SH-SY5Y (cell line): ENCODE measurements at regions not wholly inside any gene's neighbourhood (a gene's known extent, or its start where the extent isn't known, plus 50 kb on each side); places are given as distances from the start of the nearest gene placed in this dataset.

Experiments
- GATA2 ChIP-seq: IDR thresholded peaks from 2 replicates; pipeline ENCODE4 v1.6.1; 2011; ENCODE audit warnings: mild to moderate bottlenecking, low read depth, low read length
- GATA3 ChIP-seq: IDR thresholded peaks from 2 replicates; pipeline ENCODE4 v1.6.1; 2011; ENCODE audit warnings: low read depth, mild to moderate bottlenecking, low read length, moderate library complexity

GRCh38 chr9:88833946-88834345, 157.3 kb upstream of the S1PR3 start:
- no peak for TF ChIP-seq GATA3
- TF ChIP-seq GATA2, result no peak
